NCI-H446 treated with DMSO at 0.1 percent for 48 hours (cell line): ENCODE measurements at regions not wholly inside any gene's neighbourhood (a gene's known extent, or its start where the extent isn't known, plus 50 kb on each side); places are given as distances from the start of the nearest gene placed in this dataset.
A peak's percentile ranks its signal among the peaks of the same experiment; 100 is the strongest.
"Not testable (repeated sequence)": the region's sequence is repeated elsewhere in the genome, so short reads cannot be mapped to it uniquely, and the experiment has no call there.

Source experiments
- DNase-seq: peaks from one replicate; lab custom pipeline; 2025; lab: John Stamatoyannopoulos, UW

GRCh38 chr9:22508354-22508753 lies 61.7 kb downstream of the DMRTA1 start:
- not testable (repeated sequence) for DNase-seq

GRCh38 chr9:22508790-22509189 lies 62.2 kb downstream of the DMRTA1 start:
- DNase-seq = no peak

- peak; percentile 19 for DNase-seq
Measured at GRCh38 chr9:22512495-22512894, 65.9 kb downstream of the DMRTA1 start.

- DNase-seq = no peak
Measured at GRCh38 chr9:22514871-22515270, 68.2 kb downstream of the DMRTA1 start.

GRCh38 chr9:22522206-22522740 lies 75.6 kb downstream of the DMRTA1 start:
- peak; percentile 60 for DNase-seq

GRCh38 chr9:22528485-22528884 lies 81.9 kb downstream of the DMRTA1 start:
- DNase-seq = peak; percentile 16

GRCh38 chr9:22529426-22530199 lies 83.0 kb downstream of the DMRTA1 start:
- no peak for DNase-seq

GRCh38 chr9:22535780-22536179 lies 89.2 kb downstream of the DMRTA1 start:
- no peak for DNase-seq

- DNase-seq = no peak
Measured at GRCh38 chr9:22537721-22538120, 91.1 kb downstream of the DMRTA1 start.

DNA sequence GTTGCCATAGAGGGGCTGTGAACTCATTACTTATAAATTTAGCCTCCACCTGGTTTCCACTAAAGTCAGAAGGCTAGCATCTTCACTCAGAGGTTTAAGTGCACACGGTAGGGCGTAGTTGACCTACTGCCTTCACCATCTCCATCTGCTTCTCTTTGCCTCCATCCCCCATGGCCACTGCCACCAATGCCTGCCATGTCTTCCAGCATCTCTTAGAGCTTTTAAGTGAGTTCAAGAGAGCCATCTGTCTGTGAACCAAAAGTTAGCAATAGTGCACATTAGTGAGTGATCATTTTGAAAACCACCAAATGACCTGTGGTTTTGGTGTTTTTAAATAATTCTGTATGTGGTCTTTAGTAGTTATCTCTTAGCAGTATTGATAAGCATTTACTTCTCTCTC lies 102.0 kb downstream of the DMRTA1 start:
- no peak for DNase-seq

GRCh38 chr9:22574740-22575139 lies 128.1 kb downstream of the DMRTA1 start:
- DNase-seq = no peak

- DNase-seq = no peak
Measured at GRCh38 chr9:22580788-22581187, 134.2 kb downstream of the DMRTA1 start.

GRCh38 chr9:22582221-22582620 lies 135.6 kb downstream of the DMRTA1 start:
- DNase-seq = no peak

DNA sequence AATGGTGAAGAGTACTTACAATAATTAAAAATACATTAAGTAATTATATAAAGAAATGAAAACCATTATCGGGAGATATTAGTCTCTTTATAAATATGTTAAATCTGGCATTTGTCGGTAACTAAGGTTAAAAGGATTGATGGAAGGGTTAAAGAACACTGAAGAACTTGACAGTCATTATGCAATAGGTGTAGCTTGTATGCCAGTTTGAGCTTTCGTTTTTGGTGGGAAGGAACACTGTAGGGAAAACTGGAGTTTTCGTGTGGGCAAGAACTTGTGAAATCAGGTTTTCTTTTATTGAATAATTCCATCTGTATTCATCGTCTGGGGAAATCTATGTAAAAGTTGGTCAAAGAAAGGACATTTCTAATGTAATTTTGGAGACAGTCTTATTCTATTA lies 142.3 kb downstream of the DMRTA1 start:
- DNase-seq = no peak

- DNase-seq = no peak
Measured at GRCh38 chr9:22590336-22591033, 143.9 kb downstream of the DMRTA1 start.

DNA sequence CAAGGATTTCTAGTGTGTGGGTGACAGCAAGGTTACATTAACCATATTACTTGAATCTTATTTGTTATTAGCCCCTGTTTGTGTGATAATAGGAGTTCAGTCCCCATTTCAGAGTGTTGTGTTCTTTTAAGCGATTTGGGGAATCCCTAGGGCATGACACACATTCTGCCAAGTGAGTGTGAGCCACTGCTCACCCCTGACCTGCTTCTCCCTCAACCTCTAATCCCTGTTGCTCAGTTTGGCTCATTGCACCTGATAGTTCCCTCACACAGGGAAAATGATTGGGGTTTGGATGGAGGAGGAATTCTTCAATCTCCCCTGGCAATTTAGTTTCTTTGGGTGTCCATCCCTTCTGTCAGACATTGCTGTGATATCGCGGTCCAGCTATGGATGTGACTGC lies 149.2 kb downstream of the DMRTA1 start:
- DNase-seq = no peak

DNA sequence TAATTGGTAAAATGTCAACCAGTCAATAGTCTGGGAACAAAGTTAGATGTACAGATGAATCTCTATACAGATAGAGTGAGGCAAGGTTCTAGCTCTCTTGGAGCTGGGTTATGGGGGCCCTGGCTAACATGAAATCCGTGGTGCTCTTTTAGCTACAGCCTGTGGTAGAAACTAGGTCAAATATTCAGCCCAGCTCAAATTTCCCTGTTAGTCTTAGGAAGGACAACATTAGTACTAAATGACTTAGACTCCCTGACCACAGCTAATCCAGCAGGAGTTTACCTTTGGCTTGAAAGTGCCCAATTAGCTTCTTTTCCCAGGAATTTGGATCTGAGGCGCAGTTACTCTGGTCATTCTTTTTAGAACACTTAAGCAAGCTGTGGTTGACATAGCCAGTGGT lies 170.5 kb downstream of the DMRTA1 start:
- DNase-seq = no peak

DNA sequence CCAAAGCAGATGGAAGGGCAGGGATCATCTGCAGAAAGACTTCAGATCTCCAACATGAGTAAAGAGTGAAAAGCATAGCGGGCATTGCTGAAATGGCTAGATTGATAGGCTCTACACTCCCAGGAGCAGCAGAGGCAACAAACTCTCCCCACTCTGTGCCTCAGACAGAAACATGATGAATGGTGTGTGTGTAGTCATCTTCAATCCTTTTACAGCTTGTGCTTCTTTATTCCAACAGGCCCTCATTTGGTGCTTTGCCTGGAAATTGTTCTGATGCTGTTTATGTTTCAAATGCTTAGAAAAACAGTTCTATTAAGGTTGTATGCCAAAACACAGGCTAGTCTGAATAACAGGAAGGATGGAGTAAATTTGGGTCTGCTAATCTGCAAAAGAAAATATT lies 176.2 kb downstream of the DMRTA1 start:
- peak; percentile 29 for DNase-seq

DNA sequence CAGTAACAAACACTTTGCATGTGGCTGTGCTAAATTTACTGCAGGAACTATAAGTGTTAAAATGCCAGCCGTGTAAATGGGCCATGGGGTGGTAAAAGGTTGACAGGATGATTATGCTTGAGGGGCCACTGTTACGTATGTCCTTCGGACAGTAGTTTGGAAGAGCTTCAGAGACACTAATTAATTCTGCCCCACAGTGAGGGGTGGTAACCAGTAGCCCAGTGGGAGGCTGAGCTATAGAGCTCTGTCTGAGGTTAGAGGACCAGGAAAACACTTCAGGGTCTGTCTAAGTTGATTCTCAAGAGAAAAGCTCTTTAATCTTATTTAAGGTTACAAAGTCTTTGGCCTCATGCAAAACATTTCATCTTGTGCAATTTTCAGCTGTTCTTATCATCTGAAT lies 176.6 kb downstream of the DMRTA1 start:
- DNase-seq = no peak

GRCh38 chr9:22625540-22625939 lies 178.9 kb downstream of the DMRTA1 start:
- no peak for DNase-seq

GRCh38 chr9:22643541-22643940 lies 196.9 kb downstream of the DMRTA1 start:
- DNase-seq = no peak

DNA sequence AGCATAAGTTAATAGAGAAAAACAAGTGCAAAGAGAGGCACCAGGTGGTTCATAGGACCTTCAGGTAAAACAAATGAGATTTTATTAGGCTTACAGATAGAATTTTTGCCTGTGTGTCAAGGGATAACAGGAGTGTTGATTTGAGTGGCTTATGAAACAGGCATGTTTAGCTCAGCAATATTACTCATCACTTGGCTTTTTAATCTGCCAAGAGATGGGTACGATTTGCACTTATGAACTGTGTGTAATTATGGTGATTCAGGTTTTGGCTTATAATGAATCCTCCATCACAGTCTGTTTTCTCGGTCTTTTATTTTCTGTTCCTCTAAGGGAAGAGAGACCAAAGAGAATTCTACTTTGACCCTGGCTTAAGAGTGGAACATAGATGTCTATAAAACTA lies 199.3 kb downstream of the DMRTA1 start:
- DNase-seq = peak; percentile 65

DNA sequence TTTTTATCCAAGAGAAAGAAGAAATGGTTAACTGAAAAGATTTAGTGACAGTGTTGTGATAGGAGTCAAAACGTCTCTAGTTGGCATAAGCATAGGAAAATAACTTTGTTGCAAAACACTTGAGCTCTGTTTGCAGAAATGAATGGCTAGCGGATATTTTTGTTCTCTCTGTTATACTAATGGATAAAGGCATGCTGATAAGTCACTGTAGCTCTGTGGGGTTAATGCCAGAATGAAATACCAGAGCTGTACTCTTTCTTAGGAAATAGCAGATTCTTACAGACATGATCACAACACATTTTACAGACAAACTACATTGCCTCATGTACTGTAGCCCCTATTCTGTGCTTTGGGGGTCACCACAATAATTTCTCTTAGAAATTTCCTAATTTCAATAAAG lies 202.8 kb downstream of the DMRTA1 start:
- no peak for DNase-seq
